IPS-15b (cell line): ENCODE measurements at regions not wholly inside any gene's neighbourhood (a gene's known extent, or its start where the extent isn't known, plus 50 kb on each side); places are given as distances from the start of the nearest gene placed in this dataset.

ENCODE experiments used
- H3K27me3 ChIP-seq: one replicate; pipeline ENCODE4 v1.6.1; 2013; ENCODE audit warnings: low read length; ENCODE audit not compliant: control insufficient read depth, insufficient read depth
- H3K36me3 ChIP-seq: one replicate; pipeline ENCODE4 v1.6.1; 2013; ENCODE audit warnings: low read length; ENCODE audit not compliant: control insufficient read depth, insufficient read depth
- H3K4me1 ChIP-seq: one replicate; pipeline ENCODE4 v1.6.1; 2013; ENCODE audit warnings: mild to moderate bottlenecking, low read length; ENCODE audit not compliant: control insufficient read depth, insufficient read depth
- H3K4me3 ChIP-seq: one replicate; pipeline ENCODE4 v1.5.1; 2013; ENCODE audit warnings: low read depth, low read length
- H3K9ac ChIP-seq: one replicate; pipeline ENCODE4 v1.6.1; 2013; ENCODE audit warnings: low read depth, mild to moderate bottlenecking, low read length
- H3K9me3 ChIP-seq: one replicate; pipeline ENCODE4 v1.6.1; 2013; ENCODE audit warnings: mild to moderate bottlenecking, low read length; ENCODE audit not compliant: control insufficient read depth, insufficient read depth

GRCh38 chr3:18585004-18585968, 160.1 kb upstream of the SATB1 start:
- H3K4me3 ChIP-seq: no peak overlapping the region
- H3K4me1 ChIP-seq: no peaks in the 10 kb centered on the region
- H3K9ac ChIP-seq: no peak overlapping the region
- no peaks in the 10 kb centered on the region for H3K9me3 ChIP-seq
- H3K36me3 ChIP-seq: no peaks in the 10 kb centered on the region
- no peaks in the 10 kb centered on the region for H3K27me3 ChIP-seq

GRCh38 chr3:18580268-18580667, 155.1 kb upstream of the SATB1 start:
- H3K9me3 ChIP-seq: no peaks in the 10 kb centered on the region
- no peaks in the 10 kb centered on the region for H3K27me3 ChIP-seq
- no peaks in the 10 kb centered on the region for H3K4me1 ChIP-seq
- no peak overlapping the region for H3K9ac ChIP-seq
- H3K36me3 ChIP-seq: no peaks in the 10 kb centered on the region
- H3K4me3 ChIP-seq: no peak overlapping the region

GRCh38 chr3:18579661-18580060, 154.5 kb upstream of the SATB1 start:
- Histone ChIP-seq H3K27me3 (no peaks in the 10 kb centered on the region), H3K9me3 (no peaks in the 10 kb centered on the region), H3K36me3 (no peaks in the 10 kb centered on the region), H3K4me1 (no peaks in the 10 kb centered on the region), H3K4me3 (no peak overlapping the region), H3K9ac (no peak overlapping the region)

GRCh38 chr3:18575573-18575972, 150.4 kb upstream of the SATB1 start:
- H3K27me3 ChIP-seq: no peaks in the 10 kb centered on the region
- H3K36me3 ChIP-seq: no peaks in the 10 kb centered on the region
- no peak overlapping the region for H3K4me3 ChIP-seq
- no peak overlapping the region for H3K9ac ChIP-seq
- H3K4me1 ChIP-seq: no peaks in the 10 kb centered on the region
- no peaks in the 10 kb centered on the region for H3K9me3 ChIP-seq

GRCh38 chr3:18572809-18573208, 147.7 kb upstream of the SATB1 start:
- Histone ChIP-seq H3K4me3 (no peak overlapping the region), H3K9me3 (no peaks in the 10 kb centered on the region), H3K9ac (no peak overlapping the region), H3K36me3 (no peaks in the 10 kb centered on the region), H3K27me3 (no peaks in the 10 kb centered on the region), H3K4me1 (no peaks in the 10 kb centered on the region)

GRCh38 chr3:18567293-18567692, 142.2 kb upstream of the SATB1 start:
- H3K27me3 ChIP-seq: no peaks in the 10 kb centered on the region
- no peaks in the 10 kb centered on the region for H3K9me3 ChIP-seq
- H3K36me3 ChIP-seq: no peaks in the 10 kb centered on the region
- H3K9ac ChIP-seq: no peak overlapping the region
- H3K4me1 ChIP-seq: no peaks in the 10 kb centered on the region
- H3K4me3 ChIP-seq: no peak overlapping the region

- Histone ChIP-seq H3K4me1 (no peaks in the 10 kb centered on the region), H3K9me3 (no peaks in the 10 kb centered on the region), H3K36me3 (no peaks in the 10 kb centered on the region), H3K4me3 (no peak overlapping the region), H3K27me3 (no peaks in the 10 kb centered on the region), H3K9ac (no peak overlapping the region)
Measured at GRCh38 chr3:18562364-18563154, 137.4 kb upstream of the SATB1 start.

GRCh38 chr3:18559331-18559842, 134.2 kb upstream of the SATB1 start:
- Histone ChIP-seq H3K36me3 (no peaks in the 10 kb centered on the region), H3K27me3 (no peaks in the 10 kb centered on the region), H3K9ac (no peak overlapping the region), H3K4me1 (no peaks in the 10 kb centered on the region), H3K4me3 (no peak overlapping the region), H3K9me3 (no peaks in the 10 kb centered on the region)

GRCh38 chr3:18558507-18558906, 133.4 kb upstream of the SATB1 start:
- Histone ChIP-seq H3K9me3 (no peaks in the 10 kb centered on the region), H3K36me3 (no peaks in the 10 kb centered on the region), H3K4me1 (no peaks in the 10 kb centered on the region), H3K4me3 (no peak overlapping the region), H3K9ac (no peak overlapping the region), H3K27me3 (no peaks in the 10 kb centered on the region)

- no peaks in the 10 kb centered on the region for H3K36me3 ChIP-seq
- no peak overlapping the region for H3K9ac ChIP-seq
- H3K4me3 ChIP-seq: no peak overlapping the region
- no peaks in the 10 kb centered on the region for H3K4me1 ChIP-seq
- H3K27me3 ChIP-seq: no peaks in the 10 kb centered on the region
- H3K9me3 ChIP-seq: no peaks in the 10 kb centered on the region
Measured at GRCh38 chr3:18557216-18557615, 132.1 kb upstream of the SATB1 start.

GRCh38 chr3:18556503-18557135, 131.5 kb upstream of the SATB1 start:
- Histone ChIP-seq H3K9me3 (no peaks in the 10 kb centered on the region), H3K27me3 (no peaks in the 10 kb centered on the region), H3K4me3 (no peak overlapping the region), H3K9ac (no peak overlapping the region), H3K4me1 (no peaks in the 10 kb centered on the region), H3K36me3 (no peaks in the 10 kb centered on the region)
